GM18526 (cell line): ENCODE measurements at regions not wholly inside any gene's neighbourhood (a gene's known extent, or its start where the extent isn't known, plus 50 kb on each side); places are given as distances from the start of the nearest gene placed in this dataset.

Experiments used
- POLR2A ChIP-seq: IDR thresholded peaks from 3 replicates; pipeline ENCODE4 v1.6.1; 2011; ENCODE audit not compliant: insufficient read length; ENCODE audit errors: extremely low read depth

- TF ChIP-seq POLR2A = no peak
Observed at GRCh38 chr17:72204742-72205141, 83.9 kb downstream of the SOX9 start.

GRCh38 chr17:72205357-72205756 lies 84.5 kb downstream of the SOX9 start:
- no peak for TF ChIP-seq POLR2A

- TF ChIP-seq POLR2A = no peak
Observed at GRCh38 chr17:72205822-72206221, 85.0 kb downstream of the SOX9 start.

- no peak for TF ChIP-seq POLR2A
Observed at GRCh38 chr17:72206376-72206775, 85.6 kb downstream of the SOX9 start.

- no peak for TF ChIP-seq POLR2A
Observed at GRCh38 chr17:72208832-72209231, 88.0 kb downstream of the SOX9 start.

GRCh38 chr17:72212041-72212440 lies 91.2 kb downstream of the SOX9 start:
- TF ChIP-seq POLR2A = no peak

- no peak for TF ChIP-seq POLR2A
Observed at GRCh38 chr17:72215490-72215889, 94.7 kb downstream of the SOX9 start.

GRCh38 chr17:72215928-72216327 lies 95.1 kb downstream of the SOX9 start:
- no peak for TF ChIP-seq POLR2A

- no peak for TF ChIP-seq POLR2A
Observed at GRCh38 chr17:72219137-72219823, 98.5 kb downstream of the SOX9 start.

GRCh38 chr17:72219824-72220493 lies 99.1 kb downstream of the SOX9 start:
- TF ChIP-seq POLR2A = no peak

GRCh38 chr17:72222661-72223380 lies 102.0 kb downstream of the SOX9 start:
- TF ChIP-seq POLR2A = no peak

- TF ChIP-seq POLR2A = no peak
Observed at GRCh38 chr17:72223866-72224291, 103.1 kb downstream of the SOX9 start.

GRCh38 chr17:72226322-72226721 lies 105.5 kb downstream of the SOX9 start:
- TF ChIP-seq POLR2A = no peak

GRCh38 chr17:72233986-72234385 lies 113.2 kb downstream of the SOX9 start:
- no peak for TF ChIP-seq POLR2A

- TF ChIP-seq POLR2A = no peak
Observed at GRCh38 chr17:72234985-72235384, 114.2 kb downstream of the SOX9 start.

- no peak for TF ChIP-seq POLR2A
Observed at GRCh38 chr17:72236980-72237633, 116.3 kb downstream of the SOX9 start.

GRCh38 chr17:72238157-72238673 lies 117.4 kb downstream of the SOX9 start:
- no peak for TF ChIP-seq POLR2A
